NCI-H526 (cell line): ENCODE measurements at regions not wholly inside any gene's neighbourhood (a gene's known extent, or its start where the extent isn't known, plus 50 kb on each side); places are given as distances from the start of the nearest gene placed in this dataset.
"Not testable (repeated sequence)": the region's sequence is repeated elsewhere in the genome, so short reads cannot be mapped to it uniquely, and the experiment has no call there.

Source experiments
- DNase-seq, 2 experiments: peaks; one replicate each; lab custom pipeline; 2025; lab: John Stamatoyannopoulos, UW

DNA sequence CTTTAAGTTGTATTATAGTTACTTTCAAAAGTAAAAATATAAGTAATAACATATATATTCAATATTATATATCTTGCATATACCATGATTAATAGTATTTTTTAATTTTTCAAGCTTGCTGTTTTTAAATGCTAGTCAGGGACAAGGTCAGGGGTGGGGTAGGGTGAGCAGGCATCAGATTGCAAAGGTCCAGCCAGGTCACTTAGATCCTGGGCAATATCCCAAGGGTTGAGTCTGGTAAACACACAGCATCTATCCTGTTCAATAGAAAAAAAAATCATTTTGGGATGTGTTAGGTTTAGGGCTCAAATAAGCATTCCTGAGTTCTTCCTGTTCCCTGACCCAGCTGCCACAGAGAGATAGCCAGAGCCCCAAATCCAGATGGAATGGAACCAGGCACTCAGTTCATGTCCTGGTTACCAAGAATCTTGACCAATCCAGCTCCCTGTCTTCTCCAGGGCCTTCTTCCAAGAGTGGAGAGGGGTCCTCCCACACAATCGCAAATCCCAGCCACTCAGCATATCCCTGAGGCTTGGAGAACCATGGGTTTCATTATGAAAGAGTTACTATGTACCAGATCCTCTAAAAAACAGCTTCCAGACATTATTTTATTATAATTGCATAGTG is 134.9 kb upstream of the TOP1 start:
- DNase-seq = no peak

DNA sequence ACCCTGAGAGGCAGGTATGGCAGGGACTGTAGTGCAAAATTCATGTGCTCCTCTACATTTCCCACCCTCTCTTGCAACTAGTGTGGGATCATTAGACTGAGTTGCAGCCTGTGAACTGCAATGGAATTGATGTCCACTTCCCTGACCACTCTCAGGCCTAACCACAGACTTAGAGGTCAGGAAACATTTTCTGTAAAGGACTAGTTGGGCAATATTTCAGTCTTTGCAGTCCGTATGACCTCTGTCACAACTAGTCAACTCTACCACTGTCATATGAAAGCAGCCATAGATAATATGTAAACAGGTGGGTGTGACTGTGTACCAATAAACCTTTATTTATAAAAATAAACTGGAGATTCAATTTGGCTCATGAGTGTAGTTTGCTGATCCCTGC is 134.4 kb upstream of the TOP1 start:
- no peak for DNase-seq

DNA sequence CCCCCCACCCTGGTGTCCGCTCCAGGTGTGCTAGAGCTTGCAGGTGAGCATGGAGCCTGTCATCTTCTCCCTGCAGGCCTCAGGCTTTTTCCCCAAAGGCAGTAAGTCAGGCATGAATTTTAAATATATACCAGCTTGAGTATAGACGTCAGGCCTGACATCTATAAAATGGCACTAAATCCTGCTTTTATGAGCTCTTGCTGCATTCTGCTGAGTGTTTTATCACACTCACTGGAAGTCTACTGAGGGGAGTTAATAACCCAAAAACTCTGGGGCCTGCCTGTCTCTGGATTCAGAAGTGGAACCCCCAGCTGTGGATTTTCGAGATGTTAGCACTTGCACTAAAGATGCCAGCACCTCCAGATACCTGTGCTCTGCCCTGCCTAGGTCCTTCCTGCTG is 133.4 kb upstream of the TOP1 start:
- DNase-seq = no peak

DNA sequence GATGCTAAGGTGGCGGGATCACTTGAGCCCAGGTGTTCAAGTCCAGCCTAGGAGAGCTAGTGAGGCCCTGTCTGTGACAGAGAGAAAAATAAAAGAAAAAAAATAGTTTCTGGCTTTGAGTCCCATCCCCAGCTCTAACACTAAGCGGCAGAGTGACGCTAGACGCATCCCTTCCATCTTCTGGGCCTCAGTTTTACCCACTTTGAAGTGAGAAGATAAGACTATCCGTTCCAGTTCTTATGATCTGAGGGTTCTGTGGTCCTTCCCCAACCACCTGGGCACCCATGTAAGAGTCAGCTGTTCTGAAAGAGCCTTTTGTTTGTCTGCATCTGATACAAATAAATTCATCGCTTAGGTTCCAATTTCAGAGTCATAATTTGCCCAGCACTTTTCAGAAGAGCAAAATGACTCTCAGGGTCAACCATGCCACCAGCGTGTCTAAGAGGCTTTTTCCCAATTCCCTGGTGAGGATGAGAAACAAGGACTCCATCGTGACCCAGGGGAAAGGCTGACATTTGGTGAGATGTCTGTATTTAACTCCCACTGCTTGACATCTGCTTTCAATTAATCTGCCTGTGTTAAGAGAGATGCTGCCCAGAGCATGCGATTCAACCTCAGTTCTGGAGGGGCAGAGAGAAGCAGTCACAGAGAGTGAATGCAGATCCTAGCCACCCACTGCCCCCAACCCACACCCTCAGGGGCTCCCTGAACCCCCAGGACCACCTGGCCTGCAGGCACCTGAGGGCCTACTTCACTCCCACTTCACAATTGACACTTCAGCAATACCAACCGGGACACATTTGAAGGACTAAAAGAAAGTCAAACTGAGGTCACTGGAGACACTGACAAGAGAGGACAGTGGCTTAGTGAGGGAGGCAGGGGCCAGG is 131.6 kb upstream of the TOP1 start:
- DNase-seq = peak in 1 of 2 experiments; percentile 55

DNA sequence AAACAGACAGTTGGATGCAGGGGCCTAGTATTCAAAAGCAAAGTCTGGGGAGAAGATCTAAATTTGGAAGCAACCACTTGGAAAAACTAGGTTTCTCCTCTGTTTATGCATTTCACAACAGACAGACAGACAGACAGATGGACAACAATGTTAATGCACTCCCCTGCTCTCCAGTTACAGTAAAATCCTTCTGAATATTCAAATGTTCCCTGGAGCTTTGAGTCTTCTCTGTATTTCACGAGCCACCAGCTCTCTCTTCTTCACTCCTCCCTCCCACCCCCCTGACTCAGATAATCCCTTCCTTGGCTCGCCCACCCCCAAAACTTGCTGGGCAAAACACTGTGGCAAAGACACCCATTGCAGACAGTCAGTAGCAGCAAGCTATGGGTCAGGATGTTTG is 129.3 kb upstream of the TOP1 start:
- peak in 1 of 2 experiments; percentile 48 for DNase-seq

DNA sequence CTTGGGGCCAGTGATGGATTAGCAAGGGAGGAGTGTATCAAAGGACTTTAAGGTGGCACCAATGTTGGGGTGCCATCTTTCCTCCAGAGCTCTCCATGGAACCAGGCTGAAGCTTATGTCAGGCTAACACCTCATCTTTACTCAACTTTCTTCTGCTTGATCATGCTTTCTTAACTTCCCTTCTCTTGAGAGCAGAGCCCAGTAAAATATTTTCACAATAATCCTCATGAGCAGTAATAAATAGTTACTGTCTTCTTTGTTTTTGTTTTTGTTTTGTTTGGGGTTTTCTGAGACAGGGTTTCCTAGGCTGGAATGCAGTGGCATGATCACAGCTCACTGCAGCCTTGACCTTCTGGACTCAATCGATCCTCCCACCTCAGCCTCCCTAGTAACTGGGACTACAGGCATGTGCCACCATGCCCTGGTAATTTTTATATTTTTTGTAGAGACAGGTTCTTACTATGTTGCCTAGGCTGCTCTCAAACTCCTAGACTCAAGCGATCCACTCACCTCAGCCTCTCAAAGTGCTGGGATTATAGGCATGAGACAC is 127.9 kb upstream of the TOP1 start:
- no peak for DNase-seq

DNA sequence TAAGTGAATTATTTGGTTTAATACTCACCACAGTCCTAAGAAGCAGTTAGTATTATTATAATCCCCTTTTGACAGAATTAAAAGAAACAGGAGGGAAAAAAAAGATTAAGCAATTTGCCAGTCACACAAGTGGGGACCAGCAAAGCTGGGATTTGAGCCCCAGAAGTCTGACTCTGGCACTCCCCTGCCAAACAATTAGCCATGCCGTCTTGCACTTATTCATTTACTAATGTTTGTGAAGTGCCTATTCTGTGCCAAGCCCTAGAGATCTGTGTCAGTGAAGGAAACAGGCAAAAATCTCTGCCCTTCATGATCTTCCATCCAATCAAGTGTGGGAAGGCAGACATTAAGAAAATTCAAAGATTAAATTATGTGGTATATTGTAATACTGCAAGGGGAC is 126.0 kb upstream of the TOP1 start:
- DNase-seq = no peak

DNA sequence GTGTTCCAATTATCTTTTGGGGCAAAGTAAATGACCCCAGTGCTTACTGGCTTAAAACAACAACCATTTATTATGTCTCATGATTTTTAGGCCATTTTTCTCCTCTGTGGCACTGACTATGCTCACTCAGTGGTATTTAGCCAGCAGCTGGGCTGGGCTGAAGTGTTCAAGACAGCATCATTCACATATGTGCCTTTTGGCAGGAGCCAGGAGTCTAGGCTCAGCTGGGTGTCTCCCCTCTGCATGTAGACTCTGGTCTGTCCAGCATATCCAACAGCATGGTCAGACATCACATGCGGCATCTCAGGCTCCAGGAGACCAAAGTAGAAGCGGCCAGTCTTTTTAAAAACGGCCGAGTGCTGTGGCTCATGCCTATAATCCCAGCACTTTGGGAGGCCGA is 120.3 kb upstream of the TOP1 start:
- no peak for DNase-seq

DNA sequence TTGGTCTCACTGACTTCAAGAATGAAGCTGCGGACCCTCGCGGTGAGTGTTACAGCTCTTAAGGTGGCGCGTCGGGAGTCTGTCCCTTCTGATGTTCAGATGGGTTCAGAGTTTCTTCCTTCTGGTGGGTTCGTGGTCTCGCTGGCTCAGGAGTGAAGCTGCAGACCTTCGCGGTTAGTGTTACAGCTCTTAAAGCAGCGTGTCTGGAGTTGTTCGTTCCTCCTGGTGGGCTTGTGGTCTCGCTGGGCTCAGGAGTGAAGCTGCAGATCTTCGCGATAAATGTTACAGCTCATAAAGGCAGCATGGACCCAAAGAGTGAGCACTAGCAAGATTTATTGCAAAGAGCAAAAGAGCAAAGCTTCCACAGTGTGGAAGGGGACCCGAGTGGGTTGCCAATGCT is 119.1 kb upstream of the TOP1 start:
- DNase-seq = not testable (repeated sequence)

DNA sequence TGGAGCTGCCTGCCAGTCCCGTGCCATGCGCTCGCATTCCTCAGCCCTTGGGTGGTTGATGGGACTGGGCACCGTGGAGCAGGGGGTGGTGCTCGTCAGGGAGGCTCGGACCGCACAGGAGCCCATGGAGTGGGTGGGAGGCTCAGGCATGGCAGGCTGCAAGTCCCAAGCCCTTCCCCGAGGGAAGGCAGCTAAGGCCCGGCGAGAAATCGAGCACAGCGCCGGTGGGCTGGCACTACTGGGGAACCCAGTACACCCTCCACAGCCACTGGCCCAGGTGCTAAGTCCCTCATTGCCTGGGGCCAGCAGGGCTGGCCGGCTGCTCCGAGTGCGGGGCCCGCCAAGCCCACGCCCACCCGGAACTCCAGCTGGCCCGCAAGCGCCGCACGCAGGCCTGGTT is 118.2 kb upstream of the TOP1 start:
- DNase-seq = not testable (repeated sequence)

DNA sequence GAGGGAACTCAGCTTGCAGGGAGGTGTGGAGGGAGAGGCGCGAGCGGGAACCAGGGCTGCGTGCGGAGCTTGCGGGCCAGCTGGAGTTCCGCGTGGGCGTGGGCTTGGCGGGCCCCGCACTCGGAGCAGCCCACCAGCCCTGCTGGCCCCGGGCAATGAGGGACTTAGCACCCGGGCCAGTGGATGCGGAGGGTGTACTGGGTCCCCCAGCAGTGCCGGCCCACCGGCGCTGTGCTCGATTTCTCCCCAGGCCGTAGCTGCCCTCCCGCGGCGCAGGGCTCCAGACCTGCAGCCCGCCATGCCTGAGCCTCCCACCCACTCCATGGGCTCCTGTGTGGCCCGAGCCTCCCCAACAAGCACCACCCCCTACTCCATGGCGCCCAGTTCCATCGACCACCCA is 117.5 kb upstream of the TOP1 start:
- not testable (repeated sequence) for DNase-seq

DNA sequence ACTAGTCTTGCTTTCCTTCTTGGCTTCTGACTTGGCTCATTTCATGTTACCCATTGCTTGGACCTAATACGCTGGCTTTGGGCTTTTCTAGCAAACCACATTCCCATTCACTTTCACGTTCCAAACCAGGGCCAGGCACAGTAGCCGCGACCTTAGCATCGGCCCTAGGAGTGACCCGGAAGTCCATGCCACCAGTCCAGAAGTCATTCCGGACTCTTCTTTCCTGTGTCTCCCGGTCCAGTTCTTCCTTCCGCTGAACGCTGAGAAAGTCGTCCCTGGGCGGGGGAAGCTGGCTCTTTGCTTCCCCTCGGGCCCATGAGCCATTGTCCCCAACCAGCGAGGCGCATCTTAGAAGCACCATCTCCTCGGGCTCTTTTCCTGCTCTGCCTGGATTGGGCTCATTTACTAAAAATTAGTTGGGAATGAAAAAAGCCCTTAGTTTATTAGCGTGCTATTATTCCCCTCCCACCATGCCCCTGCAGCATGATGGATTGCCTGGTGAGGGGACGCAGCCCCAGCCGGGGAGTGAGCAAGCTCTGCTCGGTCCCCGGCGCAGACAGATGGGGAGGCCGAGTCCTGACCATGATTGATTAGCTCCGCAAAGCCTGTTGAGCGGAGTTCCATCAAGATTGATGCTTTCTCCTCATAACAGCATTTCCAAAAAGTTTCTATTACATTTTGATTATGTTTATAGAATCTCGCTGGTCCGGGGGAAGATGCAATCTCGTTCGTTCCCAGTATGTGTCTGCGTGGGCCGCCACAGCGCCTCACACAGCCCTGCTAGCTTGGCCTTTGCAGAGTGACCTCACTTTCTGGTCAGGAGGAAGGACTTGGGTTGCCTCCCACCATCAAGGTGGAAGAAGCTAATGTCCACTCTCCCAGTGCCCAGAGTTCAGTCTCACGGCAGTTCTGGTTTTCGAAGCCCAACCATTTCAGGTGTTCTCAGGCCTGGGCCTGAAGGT is 115.1 kb upstream of the TOP1 start:
- no peak for DNase-seq

DNA sequence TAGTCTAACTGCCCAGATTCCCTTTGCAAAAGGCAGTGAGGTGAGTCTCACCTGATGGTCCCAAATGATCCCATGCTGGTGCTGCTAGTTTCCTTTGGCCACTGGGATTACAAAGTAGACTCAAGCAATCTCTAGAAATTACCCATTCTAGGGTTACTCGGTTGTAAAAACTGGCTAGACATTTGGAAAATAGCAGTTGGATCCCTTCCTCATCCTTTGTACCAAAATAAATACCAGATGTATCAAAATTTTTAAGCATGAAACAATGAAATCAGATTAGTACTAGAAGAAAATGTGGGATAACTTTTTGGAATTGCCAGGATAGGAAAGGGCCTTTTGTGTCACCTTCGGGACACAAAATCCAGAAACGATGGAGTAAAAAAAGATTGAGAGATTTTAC is 112.9 kb upstream of the TOP1 start:
- no peak for DNase-seq

DNA sequence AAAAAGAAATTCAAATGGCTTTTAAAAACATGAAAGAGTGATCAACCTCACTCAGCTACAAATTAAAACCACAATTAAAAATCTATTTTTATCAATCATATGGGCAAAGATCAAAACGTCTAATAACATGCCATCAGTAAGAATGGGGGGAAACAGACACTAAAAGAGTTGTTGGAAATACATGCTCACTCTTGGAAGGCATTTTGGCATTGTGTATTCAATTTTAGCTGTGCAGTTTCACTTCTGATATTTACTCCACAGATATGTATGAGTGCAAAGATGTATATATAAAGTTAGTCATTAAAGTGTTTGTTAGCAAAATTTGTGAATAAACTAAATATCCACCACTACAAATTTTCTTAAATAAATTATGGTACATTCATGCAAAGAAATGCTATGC is 112.3 kb upstream of the TOP1 start:
- no peak for DNase-seq

DNA sequence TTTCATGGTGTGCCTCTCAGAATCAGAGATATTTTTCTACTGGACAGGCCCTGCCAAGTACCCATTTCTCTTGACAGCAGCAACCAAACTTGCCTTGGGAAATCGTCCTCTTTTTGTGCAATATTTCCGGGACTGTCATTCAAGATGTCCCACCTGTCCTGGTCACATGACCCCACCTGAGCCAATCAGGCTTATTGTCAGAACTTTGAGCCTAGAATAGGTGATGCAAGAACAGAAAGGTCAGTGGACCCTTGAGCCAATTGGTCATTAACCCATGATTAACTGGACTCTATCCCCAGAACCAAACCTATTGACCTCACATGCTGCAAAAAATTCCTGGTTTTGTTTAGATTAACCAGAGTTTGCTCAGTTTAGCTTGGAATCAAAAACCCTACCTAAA is 108.3 kb upstream of the TOP1 start:
- no peak for DNase-seq

DNA sequence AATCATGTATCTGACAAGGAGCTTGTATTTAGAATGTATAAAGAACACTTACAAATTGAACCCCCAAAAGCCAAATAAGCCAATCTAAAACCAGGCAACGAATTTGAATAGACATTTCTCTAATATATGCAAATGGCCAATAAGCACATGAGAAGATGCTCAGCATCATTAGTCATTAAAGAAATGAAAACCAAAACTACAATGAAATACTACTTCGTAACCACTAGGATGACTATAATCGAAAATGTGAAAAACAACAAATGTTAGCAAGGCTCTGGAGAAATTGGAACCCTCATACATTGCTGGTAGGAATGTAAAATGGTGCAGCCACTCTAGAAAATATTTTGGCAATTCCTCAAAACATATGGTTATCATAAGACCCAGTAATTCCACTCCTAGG is 105.8 kb upstream of the TOP1 start:
- DNase-seq = no peak

DNA sequence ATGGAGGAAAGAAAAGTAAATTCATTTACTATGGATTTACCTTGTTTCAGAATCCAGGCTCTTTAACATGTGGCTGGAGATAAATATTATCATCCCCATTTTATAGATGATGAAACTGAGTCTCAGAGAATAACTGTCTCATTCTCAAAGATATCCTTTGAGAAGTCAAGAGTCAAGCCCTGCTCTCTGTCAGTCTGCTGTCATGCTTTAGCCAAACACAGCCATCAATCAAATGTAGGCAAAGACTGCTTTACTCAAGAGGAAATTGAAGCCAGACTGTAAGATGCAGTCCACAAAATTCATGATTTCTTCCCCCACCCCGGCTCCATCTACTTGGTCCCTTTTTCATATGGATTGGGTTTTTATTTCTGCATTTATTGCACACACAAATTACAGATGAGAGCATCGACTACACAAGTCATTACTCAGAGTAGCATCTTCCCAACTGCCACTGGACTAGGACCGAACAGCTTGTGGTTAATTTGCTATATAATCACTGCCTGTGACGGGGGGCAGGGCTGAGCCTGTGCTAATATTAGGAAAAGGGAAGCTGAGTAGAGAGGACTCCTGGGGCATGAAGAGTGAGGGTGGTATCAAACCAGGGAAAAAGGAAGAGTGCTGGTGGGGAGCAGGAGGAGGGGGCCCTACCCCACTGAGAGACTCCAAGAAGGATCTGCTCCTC is 102.7 kb upstream of the TOP1 start:
- no peak for DNase-seq

DNA sequence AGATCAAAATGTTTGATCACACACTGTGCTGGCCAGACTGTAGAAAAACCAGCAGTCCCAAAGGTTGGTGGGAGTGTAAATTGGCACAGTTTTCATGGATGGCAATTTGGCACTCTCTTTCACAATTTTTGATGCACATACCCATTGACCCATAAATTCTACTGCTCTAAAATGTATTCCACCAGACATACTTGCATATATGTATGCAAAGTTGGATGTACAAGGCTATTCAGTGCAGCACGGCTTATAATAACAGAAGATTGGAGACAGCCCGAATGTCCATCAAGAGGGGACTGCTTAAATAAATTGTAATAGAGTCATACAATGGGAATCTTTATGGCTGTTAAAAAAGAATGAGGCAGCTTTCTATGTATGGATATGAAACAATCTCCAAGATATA is 101.7 kb upstream of the TOP1 start:
- peak; percentile 24 to 43 for DNase-seq

DNA sequence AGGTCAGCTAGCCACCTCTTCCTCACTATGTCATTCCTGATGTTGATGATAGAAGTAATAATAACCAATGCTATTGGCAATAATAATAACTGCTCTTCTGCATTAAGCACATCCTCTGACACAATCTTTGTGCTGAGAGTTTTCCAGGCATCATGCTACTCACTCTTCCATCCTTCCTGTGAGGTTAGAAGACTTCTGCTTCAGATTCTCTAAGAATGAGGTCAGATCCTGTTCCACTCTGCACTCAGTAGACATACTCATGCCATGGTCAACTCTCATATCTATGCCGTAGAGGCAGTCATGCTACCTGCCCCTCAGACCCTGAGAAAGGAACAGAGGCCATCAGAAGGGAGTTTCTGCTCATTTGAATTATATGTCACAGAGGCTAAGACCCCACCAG is 98.1 kb upstream of the TOP1 start:
- no peak for DNase-seq

DNA sequence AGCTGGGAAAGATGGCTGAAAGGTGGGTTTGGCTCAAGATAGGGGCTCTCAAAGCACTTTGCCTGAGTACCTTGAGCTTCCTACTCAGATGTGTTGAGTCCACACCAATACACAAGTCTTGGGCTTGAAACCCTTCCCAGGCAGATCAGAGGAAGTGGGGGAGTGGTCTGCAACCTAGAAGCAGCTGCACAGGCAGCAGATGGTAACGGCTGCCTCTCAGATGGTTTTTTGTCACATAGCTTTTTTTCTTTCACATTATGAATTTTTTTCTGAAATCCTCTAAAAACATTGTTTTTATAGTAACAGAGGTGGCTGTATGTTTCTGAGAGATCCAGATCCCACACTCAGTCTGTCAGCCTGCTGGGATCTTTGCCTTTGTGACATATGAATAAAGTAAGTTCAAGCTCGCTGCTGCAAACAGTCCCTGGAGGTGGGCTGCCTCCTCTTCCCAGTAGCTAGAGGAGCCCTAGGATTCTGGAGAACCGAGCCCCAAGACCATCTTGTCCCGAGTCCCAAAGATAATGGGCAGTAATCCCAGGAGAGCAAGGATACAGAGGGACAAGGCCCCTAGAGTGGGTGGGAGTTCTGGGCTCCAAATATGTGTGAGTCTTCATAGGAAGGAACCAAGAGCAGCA is 97.1 kb upstream of the TOP1 start:
- DNase-seq = no peak

DNA sequence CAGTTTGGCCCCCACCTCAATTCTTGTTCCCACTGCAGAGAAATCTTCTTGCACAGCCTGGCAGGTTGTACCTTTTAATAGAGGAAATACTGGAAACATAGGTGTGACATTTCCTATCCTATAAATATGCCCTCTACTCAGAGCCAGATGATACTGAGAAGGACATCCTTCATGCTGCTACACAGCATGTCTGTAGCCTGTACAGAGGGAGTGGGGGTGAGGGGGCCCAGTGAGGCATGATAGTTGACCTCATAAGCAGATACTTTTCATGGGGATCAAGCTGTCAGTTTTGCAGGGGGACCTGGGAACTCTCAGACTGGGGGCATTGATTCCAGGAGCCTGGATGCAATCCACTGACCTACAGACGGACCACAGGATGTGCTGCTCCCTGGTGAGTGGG is 96.2 kb upstream of the TOP1 start:
- no peak for DNase-seq
